Neutrophil (primary cell): ENCODE measurements at regions not wholly inside any gene's neighbourhood (a gene's known extent, or its start where the extent isn't known, plus 50 kb on each side); places are given as distances from the start of the nearest gene placed in this dataset.

Experiments
- H3K27ac ChIP-seq: fragments of 200-600 bp; sonication (generic); 2 replicates; pipeline ENCODE4 v1.5.1; 2016; ENCODE audit warnings: mild to moderate bottlenecking, moderate library complexity
- H3K27me3 ChIP-seq: fragments of 200-600 bp; sonication (generic); 2 replicates; pipeline ENCODE4 v1.6.0; 2016; ENCODE audit warnings: mild to moderate bottlenecking
- H3K36me3 ChIP-seq: fragments of 200-600 bp; sonication (generic); 2 replicates; pipeline ENCODE4 v1.5.1; 2017
- H3K4me1 ChIP-seq, 2 experiments: fragments of 200-600 bp in 1 of 2; sonication (generic) in 1 of 2; 1 replicate in 1 of 2; 2 replicates in 1 of 2; pipeline versions ENCODE4 v1.5.1 to v1.6.1; 2013 to 2016; ENCODE audit warnings: low read depth in 1 of 2, low read length in 1 of 2, mild to moderate bottlenecking in 1 of 2, moderate library complexity in 1 of 2; ENCODE audit not compliant: control insufficient read depth in 1 of 2, insufficient read depth in 1 of 2
- H3K4me3 ChIP-seq, 2 experiments: fragments of 200-600 bp in 1 of 2; sonication (generic) in 1 of 2; 1 replicate in 1 of 2; 2 replicates in 1 of 2; pipeline ENCODE4 v1.5.1; 2013 to 2016; ENCODE audit warnings: low read depth in 1 of 2, low read length in 1 of 2, mild to moderate bottlenecking in 1 of 2, moderate library complexity in 1 of 2
- H3K9me3 ChIP-seq: fragments of 200-600 bp; sonication (generic); 2 replicates; pipeline ENCODE4 v1.5.1; 2016
- CTCF ChIP-seq: fragments of 200-600 bp; sonication (generic); IDR thresholded peaks from 2 replicates; pipeline ENCODE4 v1.5.1; 2016; ENCODE audit warnings: antibody characterized with exemption

GRCh38 chr5:40034441-40034840 lies 609.7 kb upstream of the DAB2 start:
- no peak overlapping the region for H3K4me3 ChIP-seq
- TF ChIP-seq CTCF = no peak

DNA sequence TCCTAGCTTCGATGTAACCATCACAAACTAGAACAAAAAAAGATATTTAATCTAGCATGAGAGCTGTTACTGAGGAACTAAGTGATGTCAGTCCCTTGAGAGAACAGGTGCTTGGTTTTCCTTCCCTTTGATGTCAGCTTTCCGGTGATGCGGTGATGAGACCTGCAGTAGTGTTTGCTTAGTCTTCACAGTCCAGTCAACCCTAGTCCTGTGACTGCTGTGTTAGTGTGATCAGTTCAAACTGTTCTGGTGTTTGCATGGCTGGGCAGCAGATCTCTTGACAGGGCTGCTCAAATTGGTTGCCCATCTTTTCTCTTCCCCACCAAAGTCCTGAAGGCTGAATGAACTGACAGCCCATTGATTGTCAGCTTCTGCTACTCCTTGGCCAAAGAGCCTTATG lies 608.6 kb upstream of the DAB2 start:
- H3K4me3 ChIP-seq = no peak overlapping the region
- peaks cover 6 to 11% of the 10 kb centered on the region in 2 experiments for H3K4me1 ChIP-seq
- no peak for TF ChIP-seq CTCF
- no peak overlapping the region for H3K27ac ChIP-seq
- H3K27me3 ChIP-seq = no peaks in the 10 kb centered on the region
- no peaks in the 10 kb centered on the region for H3K9me3 ChIP-seq
- H3K36me3 ChIP-seq = no peaks in the 10 kb centered on the region

More at GRCh38 chr5:40034441-40034840, 609.7 kb upstream of the DAB2 start:
- Histone ChIP-seq H3K27me3 (no peaks in the 10 kb centered on the region), H3K4me1 (peaks cover 0 to 5% of the 10 kb centered on the region in 2 experiments), H3K36me3 (no peaks in the 10 kb centered on the region), H3K9me3 (no peaks in the 10 kb centered on the region), H3K27ac (no peak overlapping the region)

DNA sequence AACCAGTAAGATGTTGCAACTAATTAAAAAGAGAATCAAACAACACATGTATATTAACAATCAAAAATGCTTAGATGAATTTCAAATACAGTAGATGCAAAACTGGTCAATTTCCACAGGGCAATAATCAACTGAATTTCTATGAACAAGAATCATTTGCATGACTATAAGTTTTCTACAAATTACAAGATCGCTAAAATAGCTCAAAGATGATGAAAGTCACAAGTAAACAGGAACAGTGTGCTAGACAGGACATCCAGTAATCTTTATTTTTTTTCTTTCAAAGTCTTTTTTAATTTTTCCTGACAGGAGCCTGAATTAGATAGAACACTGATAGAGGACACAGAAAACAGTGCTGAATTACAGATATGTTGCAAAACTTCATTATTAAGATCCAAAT lies 608.2 kb upstream of the DAB2 start:
- peaks cover 6 to 11% of the 10 kb centered on the region in 2 experiments for H3K4me1 ChIP-seq
- H3K9me3 ChIP-seq = no peaks in the 10 kb centered on the region
- no peak overlapping the region for H3K27ac ChIP-seq
- no peak overlapping the region for H3K4me3 ChIP-seq
- no peak for TF ChIP-seq CTCF
- no peaks in the 10 kb centered on the region for H3K27me3 ChIP-seq
- H3K36me3 ChIP-seq = no peaks in the 10 kb centered on the region

- H3K4me1 ChIP-seq = peaks cover 6 to 13% of the 10 kb centered on the region in 2 experiments
- no peak for TF ChIP-seq CTCF
- H3K27me3 ChIP-seq = no peaks in the 10 kb centered on the region
- no peaks in the 10 kb centered on the region for H3K9me3 ChIP-seq
- H3K4me3 ChIP-seq = no peak overlapping the region
- H3K27ac ChIP-seq = no peak overlapping the region
- no peaks in the 10 kb centered on the region for H3K36me3 ChIP-seq
These were observed 605.9 kb upstream of the DAB2 start for GRCh38 chr5:40030661-40031060.

GRCh38 chr5:40029711-40030495 lies 605.1 kb upstream of the DAB2 start:
- no peak for TF ChIP-seq CTCF
- no peak overlapping the region for H3K27ac ChIP-seq

More at GRCh38 chr5:40029711-40030495, 605.1 kb upstream of the DAB2 start:
- H3K9me3 ChIP-seq = no peaks in the 10 kb centered on the region
- H3K4me3 ChIP-seq = no peak overlapping the region
- peaks cover 6 to 15% of the 10 kb centered on the region in 2 experiments for H3K4me1 ChIP-seq
- H3K27me3 ChIP-seq = no peaks in the 10 kb centered on the region
- H3K36me3 ChIP-seq = no peaks in the 10 kb centered on the region
